HepG2 (cell line): ENCODE measurements at regions not wholly inside any gene's neighbourhood (a gene's known extent, or its start where the extent isn't known, plus 50 kb on each side); places are given as distances from the start of the nearest gene placed in this dataset.

Source experiments
- ATAC-seq: fragments of 200-7000 bp; cut with Tn5 transposase; 3 replicates; pipeline ENCODE4 v1.9.1; 2020; ENCODE audit warnings: mild to moderate bottlenecking, moderate library complexity
- BruUV-seq: library from RNA; stranded (reverse); fragments of 400-500 nt; replicated peaks from 2 replicates; lab custom pipeline; 2021; lab: Mats Ljungman, UMichigan
- CTCF ChIA-PET: fragments of 300-600 bp; formaldehyde crosslinking; extraction: SDS; loops from one replicate; lab custom pipeline; 2021; ENCODE audit warnings: low total read pairs, inconsistent platforms, low intra/inter-chr PET ratio; lab: Yijun Ruan, JAX
- POLR2A ChIA-PET: fragments of 350-600 bp; sonication (Branson Sonifier 250); formaldehyde crosslinking; loops from one replicate; lab custom pipeline; 2020; ENCODE audit warnings: antibody characterized with exemption, inconsistent platforms; lab: Yijun Ruan, JAX
- DNase-seq: peaks from one replicate; pipeline ENCODE4 v3.0.0-alpha.2; 2015; ENCODE audit warnings: low spot score
- FAIRE-seq: peaks from 3 replicates; lab custom pipeline; 2011; peaks lifted over from hg19 to GRCh38; lab: Jason Lieb, UNC
- H2AFZ ChIP-seq: one replicate; pipeline ENCODE4 v1.6.1; 2011; ENCODE audit warnings: low read length, inconsistent platforms
- H3K27ac ChIP-seq: fragments of 300-600 bp; 3 replicates; pipeline ENCODE4 v1.8.0; 2011; ENCODE audit warnings: mixed run types, mild to moderate bottlenecking, mixed read lengths, low read length, inconsistent platforms; ENCODE audit not compliant: insufficient read depth; ENCODE audit errors: extremely low read length
- H3K27me3 ChIP-seq, 2 experiments: fragments of 200-600 bp in 1 of 2; 2 replicates in 1 of 2; 3 replicates in 1 of 2; pipeline versions ENCODE4 v1.6.0 to v1.8.0; 2011; ENCODE audit warnings: low read length in 2 of 2, mild to moderate bottlenecking in 2 of 2, moderate library complexity in 2 of 2, inconsistent platforms in 1 of 2; ENCODE audit not compliant: insufficient read depth in 2 of 2, control insufficient read depth in 1 of 2
- H3K36me3 ChIP-seq, 2 experiments: fragments of 200-600 bp in 1 of 2; replicated peaks in 1 of 2; 2 replicates in 1 of 2; 3 replicates in 1 of 2; pipeline versions ENCODE4 v1.5.1 to v1.8.0; 2011; ENCODE audit warnings: low read length in 2 of 2, inconsistent platforms in 1 of 2; ENCODE audit not compliant: insufficient read depth in 2 of 2, control insufficient read depth in 1 of 2
- H3K4me1 ChIP-seq: 2 replicates; pipeline ENCODE4 v1.5.1; 2012; ENCODE audit warnings: low read length, inconsistent platforms; ENCODE audit not compliant: insufficient read depth
- H3K4me2 ChIP-seq: 2 replicates; pipeline ENCODE4 v1.6.0; 2011; ENCODE audit warnings: low read depth, low read length, inconsistent platforms
- H3K4me3 ChIP-seq, 3 experiments: fragments of 200-600 bp in 1 of 3; sonication (generic), shearing (Covaris generic) in 1 of 3; replicated peaks in 1 of 3; 2 replicates each; pipeline ENCODE4 v1.5.1; 2011 to 2016; ENCODE audit warnings: low read length in 3 of 3, inconsistent platforms in 2 of 3, low read depth in 2 of 3, mild to moderate bottlenecking in 2 of 3, control low read depth in 1 of 3, mixed read lengths in 1 of 3; ENCODE audit not compliant: insufficient read depth in 1 of 3
- H3K79me2 ChIP-seq: one replicate; pipeline ENCODE4 v1.6.1; 2011; ENCODE audit warnings: low read length, inconsistent platforms; ENCODE audit not compliant: insufficient read depth
- H3K9ac ChIP-seq: 2 replicates; pipeline ENCODE4 v1.6.0; 2011; ENCODE audit warnings: mild to moderate bottlenecking, low read depth, low read length, inconsistent platforms; ENCODE audit not compliant: insufficient read depth
- H3K9me3 ChIP-seq: 2 replicates; pipeline ENCODE4 v1.5.1; 2012; ENCODE audit warnings: mild to moderate bottlenecking, low read length
- H4K20me1 ChIP-seq: 2 replicates; pipeline ENCODE4 v1.6.0; 2011; ENCODE audit warnings: inconsistent platforms, mild to moderate bottlenecking, low read length, moderate library complexity; ENCODE audit not compliant: insufficient read depth
- CC2D1A ChIP-seq: sonication (generic); formaldehyde crosslinking; IDR thresholded peaks from 2 replicates; pipeline ENCODE4 v1.8.1; 2023; ENCODE audit warnings: mild to moderate bottlenecking, missing genetic modification reagents
- EP300 ChIP-seq, 3 experiments: sonication (generic) in 1 of 3; formaldehyde crosslinking in 1 of 3; IDR thresholded peaks; 2 replicates each; pipeline versions ENCODE4 v1.5.1 to v1.6.1; 2011 to 2020; ENCODE audit warnings: low read depth in 2 of 3, low read length in 2 of 3, borderline replicate concordance in 1 of 3, improper control_type of control experiment in 1 of 3, mild to moderate bottlenecking in 1 of 3, missing genetic modification reagents in 1 of 3, moderate library complexity in 1 of 3
- FOSL2 ChIP-seq: sonication (generic); formaldehyde crosslinking; IDR thresholded peaks from 2 replicates; pipeline ENCODE4 v1.4.0; 2020; ENCODE audit warnings: missing genetic modification reagents
- NFE2L2 ChIP-seq: fragments of 150-350 bp; IDR thresholded peaks from 2 replicates; pipeline ENCODE4 v1.6.1; 2014; ENCODE audit warnings: low read length
- PBX2 ChIP-seq: IDR thresholded peaks from 2 replicates; pipeline ENCODE4 v1.6.1; 2016; ENCODE audit warnings: control low read depth
- PREB ChIP-seq: sonication (generic); formaldehyde crosslinking; IDR thresholded peaks from 2 replicates; pipeline ENCODE4 v1.4.0; 2020; ENCODE audit warnings: missing genetic modification reagents
- PRMT3 ChIP-seq: sonication (generic); formaldehyde crosslinking; IDR thresholded peaks from 2 replicates; pipeline ENCODE4 v1.8.1; 2022; ENCODE audit warnings: low read depth, mild to moderate bottlenecking, moderate library complexity, missing genetic modification reagents, borderline replicate concordance
- TSC22D2 ChIP-seq: sonication (generic); formaldehyde crosslinking; IDR thresholded peaks from 2 replicates; pipeline ENCODE4 v1.5.1; 2020; ENCODE audit warnings: missing genetic modification reagents, mild to moderate bottlenecking, borderline replicate concordance
- ZNF138 ChIP-seq: sonication (generic); formaldehyde crosslinking; IDR thresholded peaks from 2 replicates; pipeline ENCODE4 v1.5.0; 2020; ENCODE audit warnings: mild to moderate bottlenecking, low read depth, missing genetic modification reagents
- ZNF292 ChIP-seq: sonication (generic); formaldehyde crosslinking; IDR thresholded peaks from 2 replicates; pipeline ENCODE4 v1.8.1; 2022; ENCODE audit warnings: mild to moderate bottlenecking, low read depth, missing genetic modification reagents, borderline replicate concordance
- ZNF550 ChIP-seq: sonication (generic); formaldehyde crosslinking; IDR thresholded peaks from 2 replicates; pipeline ENCODE4 v1.4.0; 2020; ENCODE audit warnings: mild to moderate bottlenecking, missing genetic modification reagents, borderline replicate concordance
- ZNF7 ChIP-seq: IDR thresholded peaks from 2 replicates; pipeline ENCODE4 v1.6.1; 2016; ENCODE audit warnings: missing biosample characterization, missing genetic modification reagents
- ZNF704 ChIP-seq: sonication (generic); formaldehyde crosslinking; IDR thresholded peaks from 2 replicates; pipeline ENCODE4 v1.8.1; 2023; ENCODE audit warnings: mild to moderate bottlenecking, inconsistent platforms, moderate library complexity, missing genetic modification reagents, borderline replicate concordance
- WGBS: methylation state at CpG from one replicate; pipeline ENCODE4 v1.1.6; 2017; ENCODE audit warnings: low lambda C conversion rate; 5-methylcytosine and 5-hydroxymethylcytosine counted together
- in situ Hi-C: cut with HindIII; loops from 2 replicates; pipeline ENCODE4 v1.10.0; 2017; ENCODE audit warnings: low pct_unique_long_range_greater_than_20kb; ENCODE audit not compliant: extremely low pct_ligation_motif_present
- intact Hi-C: fragments of 100-400 bp; cut with micrococcal nuclease; formaldehyde crosslinking; loops from one replicate; pipeline ENCODE4 v1.10.0; 2022; ENCODE audit not compliant: unreplicated experiment

- TF ChIP-seq ZNF704 (CRISPR knock-in tag) (no peak), PRMT3 (CRISPR knock-in tag) (0 out of 2 replicates have a peak, but pooled peaks have one; percentile 61), TSC22D2 (CRISPR knock-in tag) (no peak), PBX2 (CRISPR knock-in tag) (peak; percentile 36; the same call in 1 of the 2 replicates)
Observed at GRCh38 chr1:59214248-59215208, 82.4 kb upstream of the FGGY start (continued).

- no TSS peak for BruUV-seq
- POLR2A ChIA-PET: interaction anchor here (1.5 kb wide), 1 partner anchor 27 kb away, joined by 4 read pairs; no protein-coding TSS in a partner anchor
- Histone ChIP-seq H3K4me1 (peaks cover 77% of the 10 kb centered on the region), H3K36me3 (no peaks in the 10 kb centered on the region), H3K4me2 (no peak overlapping the region), H3K9ac (no peak overlapping the region), H4K20me1 (no peaks in the 10 kb centered on the region), H3K27ac (no peak overlapping the region)
- intact Hi-C loops: loop anchor here (10.0 kb wide), 1 partner anchor 431 kb away; the partner anchor contains the start of gene JUN
- FAIRE-seq (peak; percentile 15), DNase-seq (no peak)
- in situ Hi-C loops: no loop called here
- no peak for TF ChIP-seq ZNF138 (CRISPR knock-in tag)
- peak; percentile 10; the same call in 1 of the 2 replicates for TF ChIP-seq NFE2L2
- TF ChIP-seq FOSL2 (CRISPR knock-in tag): peak; percentile 11; the same call in 1 of the 2 replicates
- TF ChIP-seq ZNF292 (CRISPR knock-in tag): no peak
- peak; percentile 96 for TF ChIP-seq ZNF7
- no peak for TF ChIP-seq CC2D1A (CRISPR knock-in tag)
- no peak for TF ChIP-seq EP300 (IDR thresholded peaks at IDR 0.05; ENCODE audit: low read depth in 2 of 2, low read length in 2 of 2)
- TF ChIP-seq EP300 (CRISPR knock-in tag; IDR thresholded peaks at IDR 0.05; ENCODE audit: borderline replicate concordance): no peak
- TF ChIP-seq ZNF550 (CRISPR knock-in tag): no peak
- TF ChIP-seq PREB (CRISPR knock-in tag): no peak
- TF ChIP-seq, all 625 proteins: peak for 3
- Histone ChIP-seq H3K27me3 (0 out of 5 replicates have a peak, but pooled peaks cover 0 to 5% of the 10 kb centered on the region in 2 experiments), H3K79me2 (no peaks in the 10 kb centered on the region), H3K4me3 (no peak overlapping the region), H2AFZ (no peak overlapping the region), H3K9me3 (no peaks in the 10 kb centered on the region)
- ATAC-seq: no peak
- CTCF ChIA-PET: no interaction called here
- 90% methylated on average over 6 of the region's 6 CpGs for WGBS
Observed at GRCh38 chr1:59215766-59216291, 81.1 kb upstream of the FGGY start.
